ENCODE measurements at regions not wholly inside any gene's neighbourhood (a gene's known extent, or its start where the extent isn't known, plus 50 kb on each side); places are given as distances from the start of the nearest gene placed in this dataset.

DNA sequence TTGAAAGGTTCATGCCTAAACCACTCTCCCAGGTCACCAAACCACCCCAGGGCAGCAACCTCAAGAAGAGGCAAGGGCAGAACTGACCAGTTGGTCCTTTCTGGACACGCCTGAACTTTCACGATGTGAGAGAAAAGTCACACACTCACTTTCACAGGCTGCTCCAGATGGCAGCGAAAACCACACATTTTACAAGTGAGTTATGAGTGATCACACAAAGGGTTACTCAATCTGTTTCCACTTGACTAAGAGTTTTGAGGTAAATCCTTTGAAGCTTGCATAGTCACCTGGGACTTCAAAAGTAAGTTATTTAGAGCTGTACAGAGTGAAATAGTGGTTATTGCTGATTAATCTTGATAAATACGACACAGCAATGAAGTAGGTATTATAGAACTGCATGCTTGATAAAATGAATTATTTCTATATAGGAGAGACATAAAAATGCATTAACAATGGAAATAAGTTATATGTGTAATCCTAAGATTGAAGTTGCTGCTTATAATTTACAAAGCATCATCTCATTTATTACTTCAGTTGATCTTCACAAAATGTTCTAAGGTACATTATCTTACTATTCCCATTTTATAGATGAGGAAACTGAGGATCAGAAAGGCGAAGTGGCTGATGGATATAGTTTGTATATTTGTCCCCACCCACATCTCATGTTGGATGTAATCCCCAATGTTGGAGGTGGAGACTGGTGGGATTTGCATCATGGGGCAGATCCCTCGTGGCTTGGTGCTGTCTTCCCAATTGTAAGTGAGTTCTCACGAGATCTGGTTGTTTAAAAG lies 103.0 kb upstream of the KLF3 start:
- no peaks in the 10 kb centered on the region for H3K9me3 ChIP-seq (ENCODE audit: insufficient read depth in 2 of 2, low read depth in 1 of 2, low read length in 1 of 2)
- H4K8ac ChIP-seq (ENCODE audit: extremely low read depth, insufficient read depth, low read length) = no peak overlapping the region
- H2AFZ ChIP-seq (ENCODE audit: low read length) = no peak overlapping the region
- CTCF ChIA-PET (ENCODE audit: partially characterized antibody) = interaction anchor here (0.6 kb wide), 1 partner anchor 17 kb away, joined by 3 read pairs; no protein-coding TSS in a partner anchor
- DNase-seq (ENCODE audit: low read depth in 1 of 2, low spot score in 2 of 2) (no peak), FAIRE-seq (no peak)
- no peak overlapping the region for H2BK120ac ChIP-seq (replicated peaks; ENCODE audit: low read depth, low read length)
- H2BK12ac ChIP-seq (ENCODE audit: low read depth, low read length) = no peak overlapping the region
- H3K4me3 ChIP-seq (ENCODE audit: extremely low read depth in 1 of 4, insufficient read depth in 2 of 4, low read depth in 3 of 4, low read length in 4 of 4) = no peak overlapping the region
- no peak overlapping the region for H2BK20ac ChIP-seq (ENCODE audit: low read length)
- no peak overlapping the region for H4K91ac ChIP-seq (replicated peaks; ENCODE audit: insufficient read length, low read length)
- no peak overlapping the region for H3K4ac ChIP-seq (replicated peaks; ENCODE audit: insufficient read length, low read depth, low read length)
- WGBS, 2 experiments (ENCODE audit: extremely low coverage in 1 of 2, insufficient coverage in 1 of 2, insufficient read length in 1 of 2, insufficient replicate concordance in 2 of 2, low coverage in 1 of 2, low lambda C conversion rate in 2 of 2, missing lambda C conversion rate in 1 of 2) = 87% methylated on average over 7 of the region's 7 CpGs; no CpG with 5 or more reads in 1 of the 2 experiments
- H3K4me1 ChIP-seq (replicated peaks in 1 of 4; ENCODE audit: control insufficient read depth in 3 of 4, insufficient read depth in 4 of 4, low read length in 3 of 4) = peaks cover 0 to 4% (median 0%) of the 10 kb centered on the region in 4 experiments; a peak in 1 of 7 replicates
- no peaks in the 10 kb centered on the region for H3K79me1 ChIP-seq (ENCODE audit: low read depth, low read length)
- 0 out of 2 replicates have a peak overlapping the region, but pooled peaks have one; percentile 13 for H2AK5ac ChIP-seq (ENCODE audit: low read depth, low read length)
- H3K23ac ChIP-seq (ENCODE audit: insufficient read length) = no peak overlapping the region
- no peak overlapping the region for H3K56ac ChIP-seq (replicated peaks; ENCODE audit: insufficient read length, low read depth, low read length)
- H3K14ac ChIP-seq (ENCODE audit: insufficient read length) = no peak overlapping the region
- no peak overlapping the region for H3K27ac ChIP-seq (ENCODE audit: low read depth, low read length)
- H3K36me3 ChIP-seq (ENCODE audit: control insufficient read depth in 2 of 4, insufficient read depth in 4 of 4, low read length in 3 of 4) = no peaks in the 10 kb centered on the region
- POLR2A ChIA-PET (ENCODE audit: partially characterized antibody) = no interaction called here
- no peak overlapping the region for H4K5ac ChIP-seq (ENCODE audit: insufficient read length, low read depth, low read length)
- H3K4me2 ChIP-seq (ENCODE audit: insufficient read depth in 1 of 2, low read depth in 2 of 2, low read length in 2 of 2) = no peak overlapping the region
- H4K20me1 ChIP-seq (replicated peaks in 1 of 2; ENCODE audit: control insufficient read depth in 1 of 2, insufficient read depth in 2 of 2, low read length in 2 of 2) = no peaks in the 10 kb centered on the region
- H3K27me3 ChIP-seq (replicated peaks in 1 of 4; ENCODE audit: control insufficient read depth in 3 of 4, extremely low read depth in 1 of 4, insufficient read depth in 3 of 4, low read length in 3 of 4) = no peaks in the 10 kb centered on the region
- H3K18ac ChIP-seq (ENCODE audit: extremely low read depth, low read length) = no peak overlapping the region
- H3K23me2 ChIP-seq (ENCODE audit: low read depth, low read length) = no peaks in the 10 kb centered on the region
- no peaks in the 10 kb centered on the region for H3K79me2 ChIP-seq (ENCODE audit: control insufficient read depth in 1 of 2, insufficient read depth in 2 of 2, low read length in 2 of 2)
- no peak overlapping the region for H2BK15ac ChIP-seq (ENCODE audit: low read length)
- H3K9ac ChIP-seq (replicated peaks in 1 of 4; ENCODE audit: extremely low read depth in 1 of 4, low read depth in 3 of 4, low read length in 3 of 4) = no peak overlapping the region
- H2BK5ac ChIP-seq (ENCODE audit: low read depth, low read length) = no peak overlapping the region
- no peak for TF ChIP-seq EP300 (IDR thresholded peaks at IDR 0.05; ENCODE audit: borderline replicate concordance in 1 of 2, low read depth in 2 of 2, low read length in 2 of 2)
- no peak for TF ChIP-seq FOSL1 (IDR thresholded peaks at IDR 0.05; ENCODE audit: insufficient read depth, low read depth, low read length)
- no peak for TF ChIP-seq RXRA (IDR thresholded peaks at IDR 0.05; ENCODE audit: insufficient read depth, low read depth, low read length)
- no peak for TF ChIP-seq RFX5 (IDR thresholded peaks at IDR 0.05; ENCODE audit: borderline replicate concordance, low read depth, low read length)
- TF ChIP-seq CHD2 (IDR thresholded peaks at IDR 0.05; ENCODE audit: low read length) = no peak
- TF ChIP-seq NRF1 (IDR thresholded peaks at IDR 0.05; ENCODE audit: low read depth, low read length) = no peak
- no peak for TF ChIP-seq CTBP2 (IDR thresholded peaks at IDR 0.05; ENCODE audit: borderline replicate concordance, insufficient read depth, insufficient read length, low read length)
- no peak for TF ChIP-seq PHF8 (conservative IDR thresholded peaks at IDR 0.05; ENCODE audit: low read depth, low read length)
- TF ChIP-seq SP1 (IDR thresholded peaks at IDR 0.05; ENCODE audit: low read depth, low read length) = no peak
- TF ChIP-seq SRF (IDR thresholded peaks at IDR 0.05; ENCODE audit: low read depth, low read length) = no peak
- no peak for TF ChIP-seq POLR2A (IDR thresholded peaks at IDR 0.05; ENCODE audit: control extremely low read depth in 1 of 2, low read depth in 2 of 2, low read length in 2 of 2)
- TF ChIP-seq HDAC2 (IDR thresholded peaks at IDR 0.05; ENCODE audit: borderline replicate concordance in 1 of 2, low read depth in 2 of 2, low read length in 2 of 2) = no peak
- TF ChIP-seq TAF1 (IDR thresholded peaks at IDR 0.05; ENCODE audit: low read depth, low read length) = no peak
